H9 (cell line): ENCODE measurements at regions not wholly inside any gene's neighbourhood (a gene's known extent, or its start where the extent isn't known, plus 50 kb on each side); places are given as distances from the start of the nearest gene placed in this dataset.

Experiments used
- DNase-seq: peaks from one replicate; pipeline ENCODE4 v3.0.0-alpha.2; 2017
- H2AFZ ChIP-seq: one replicate; pipeline ENCODE4 v1.6.1; 2013; ENCODE audit warnings: mild to moderate bottlenecking, low read length, control low read depth, moderate library complexity
- H2AK5ac ChIP-seq: 2 replicates; pipeline ENCODE4 v1.6.1; 2013; ENCODE audit warnings: low read length, control low read depth, mixed read lengths; ENCODE audit not compliant: insufficient read length
- H2BK120ac ChIP-seq: one replicate; pipeline ENCODE4 v1.6.1; 2013; ENCODE audit warnings: low read depth, mild to moderate bottlenecking, low read length, control low read depth, inconsistent platforms; ENCODE audit not compliant: poor library complexity, severe bottlenecking
- H2BK12ac ChIP-seq: 2 replicates; pipeline ENCODE4 v1.6.1; 2013; ENCODE audit warnings: low read length, control low read depth, mixed read lengths, low read depth; ENCODE audit not compliant: insufficient read length
- H2BK15ac ChIP-seq: 2 replicates; pipeline ENCODE4 v1.6.1; 2013; ENCODE audit warnings: low read depth, low read length, control low read depth
- H2BK20ac ChIP-seq: one replicate; pipeline ENCODE4 v1.6.1; 2013; ENCODE audit warnings: low read depth, mild to moderate bottlenecking, low read length, control low read depth, inconsistent platforms; ENCODE audit not compliant: poor library complexity, severe bottlenecking
- H2BK5ac ChIP-seq: 2 replicates; pipeline ENCODE4 v1.6.1; 2013; ENCODE audit warnings: low read length, control low read depth, mixed read lengths; ENCODE audit not compliant: insufficient read length
- H3K14ac ChIP-seq: 2 replicates; pipeline ENCODE4 v1.6.1; 2013; ENCODE audit warnings: low read length, control low read depth; ENCODE audit not compliant: insufficient read depth
- H3K18ac ChIP-seq: 2 replicates; pipeline ENCODE4 v1.6.1; 2013; ENCODE audit warnings: low read depth, mild to moderate bottlenecking, mixed read lengths, low read length, control low read depth; ENCODE audit not compliant: insufficient read length
- H3K23ac ChIP-seq: 2 replicates; pipeline ENCODE4 v1.6.1; 2013; ENCODE audit warnings: low read length, control low read depth, mixed read lengths, low read depth; ENCODE audit not compliant: insufficient read length
- H3K23me2 ChIP-seq: 2 replicates; pipeline ENCODE4 v1.6.1; 2013; ENCODE audit warnings: low read depth, mild to moderate bottlenecking, mixed read lengths, low read length, control low read depth; ENCODE audit not compliant: insufficient read length, poor library complexity, severe bottlenecking
- H3K27ac ChIP-seq: 2 replicates; pipeline ENCODE4 v1.5.1; 2013; ENCODE audit warnings: low read length, control low read depth, mixed read lengths, low read depth; ENCODE audit not compliant: insufficient read length
- H3K27me3 ChIP-seq: 2 replicates; pipeline ENCODE4 v1.6.1; 2013; ENCODE audit warnings: low read length, control low read depth, inconsistent platforms; ENCODE audit not compliant: insufficient read depth
- H3K4ac ChIP-seq: 2 replicates; pipeline ENCODE4 v1.6.1; 2013; ENCODE audit warnings: low read depth, mild to moderate bottlenecking, control low read depth, inconsistent platforms, low read length, moderate library complexity
- H3K4me1 ChIP-seq: 2 replicates; pipeline ENCODE4 v1.6.1; 2013; ENCODE audit warnings: low read length, control low read depth, inconsistent platforms; ENCODE audit not compliant: insufficient read depth
- H3K4me2 ChIP-seq: 2 replicates; pipeline ENCODE4 v1.6.1; 2013; ENCODE audit warnings: low read length, control low read depth, mixed read lengths; ENCODE audit not compliant: insufficient read length, insufficient read depth
- H3K56ac ChIP-seq: 2 replicates; pipeline ENCODE4 v1.6.1; 2013; ENCODE audit warnings: low read depth, mild to moderate bottlenecking, mixed read lengths, low read length, control low read depth; ENCODE audit not compliant: insufficient read length
- H3K79me1 ChIP-seq: 2 replicates; pipeline ENCODE4 v1.6.1; 2013; ENCODE audit warnings: low read depth, mild to moderate bottlenecking, moderate library complexity, low read length, control low read depth, inconsistent platforms; ENCODE audit not compliant: insufficient read depth, poor library complexity, severe bottlenecking
- H3K79me2 ChIP-seq: 2 replicates; pipeline ENCODE4 v1.6.1; 2013; ENCODE audit warnings: low read length, control low read depth, inconsistent platforms; ENCODE audit not compliant: insufficient read depth
- H3K9ac ChIP-seq: 2 replicates; pipeline ENCODE4 v1.6.1; 2013; ENCODE audit warnings: low read length, control low read depth, mixed read lengths; ENCODE audit not compliant: insufficient read length; ENCODE audit errors: extremely low read depth
- H3K9me3 ChIP-seq: one replicate; pipeline ENCODE4 v1.6.1; 2013; ENCODE audit warnings: low read depth, low read length, inconsistent platforms; ENCODE audit not compliant: control insufficient read depth
- H3T11ph ChIP-seq: one replicate; pipeline ENCODE4 v1.6.1; 2013; ENCODE audit warnings: mild to moderate bottlenecking, low read length, control low read depth, inconsistent platforms
- H4K20me1 ChIP-seq: one replicate; pipeline ENCODE4 v1.6.1; 2013; ENCODE audit not compliant: control insufficient read depth, insufficient read length, insufficient read depth
- H4K5ac ChIP-seq: 2 replicates; pipeline ENCODE4 v1.6.1; 2013; ENCODE audit warnings: low read depth, mild to moderate bottlenecking, mixed read lengths, low read length, control low read depth; ENCODE audit not compliant: insufficient read length
- H4K8ac ChIP-seq: replicated peaks from 2 replicates; pipeline ENCODE4 v1.6.1; 2013; ENCODE audit warnings: low read length, control low read depth, mixed read lengths, low read depth; ENCODE audit not compliant: insufficient read length
- H4K91ac ChIP-seq: 2 replicates; pipeline ENCODE4 v1.6.1; 2013; ENCODE audit warnings: low read depth, mild to moderate bottlenecking, moderate library complexity, mixed read lengths, low read length, control low read depth; ENCODE audit not compliant: insufficient read length
- H3K27ac Mint-ChIP-seq, 3 experiments: 2 replicates in 2 of 3; 3 replicates in 1 of 3; pipeline ENCODE4 v1.8.0; 2020 to 2021; ENCODE audit warnings: mixed read lengths in 3 of 3, mild to moderate bottlenecking in 1 of 3, moderate library complexity in 1 of 3
- H3K27me3 Mint-ChIP-seq: 2 replicates; pipeline ENCODE4 v1.8.0; 2021; ENCODE audit warnings: low read depth, mild to moderate bottlenecking, moderate library complexity, mixed read lengths
- H3K36me3 Mint-ChIP-seq, 3 experiments: 2 replicates in 2 of 3; 3 replicates in 1 of 3; pipeline ENCODE4 v1.8.0; 2020 to 2021; ENCODE audit warnings: low read depth in 3 of 3, mixed read lengths in 3 of 3; ENCODE audit not compliant: insufficient read depth in 1 of 3
- H3K4me1 Mint-ChIP-seq, 2 experiments: 2 replicates each; pipeline ENCODE4 v1.8.0; 2020; ENCODE audit warnings: mixed read lengths in 2 of 2
- H3K4me3 Mint-ChIP-seq, 2 experiments: 2 replicates in 1 of 2; 3 replicates in 1 of 2; pipeline ENCODE4 v1.8.0; 2020 to 2021; ENCODE audit warnings: mild to moderate bottlenecking in 2 of 2, mixed read lengths in 2 of 2, moderate library complexity in 1 of 2
- H3K9me3 Mint-ChIP-seq, 2 experiments: 2 replicates in 1 of 2; 3 replicates in 1 of 2; pipeline ENCODE4 v1.8.0; 2020; ENCODE audit warnings: mild to moderate bottlenecking in 2 of 2, mixed read lengths in 2 of 2, moderate library complexity in 1 of 2
- WGBS: extraction: QIAGEN DNeasy Blood & Tissue Kit; methylation state at CpG from one replicate; pipeline ENCODE4 v1.1.7; 2013; ENCODE audit warnings: missing lambda C conversion rate, low lambda C conversion rate, mixed read lengths; ENCODE audit not compliant: insufficient read length; ENCODE audit errors: extremely low coverage; 5-methylcytosine and 5-hydroxymethylcytosine counted together
- TF ChIP-seq, protein P1 (sequence below): fragments of 200-600 bp; sonication (generic); conservative IDR thresholded peaks from 3 replicates; pipeline ENCODE4 v1.8.0; 2021; ENCODE audit warnings: antibody characterized with exemption, mild to moderate bottlenecking

DNA sequence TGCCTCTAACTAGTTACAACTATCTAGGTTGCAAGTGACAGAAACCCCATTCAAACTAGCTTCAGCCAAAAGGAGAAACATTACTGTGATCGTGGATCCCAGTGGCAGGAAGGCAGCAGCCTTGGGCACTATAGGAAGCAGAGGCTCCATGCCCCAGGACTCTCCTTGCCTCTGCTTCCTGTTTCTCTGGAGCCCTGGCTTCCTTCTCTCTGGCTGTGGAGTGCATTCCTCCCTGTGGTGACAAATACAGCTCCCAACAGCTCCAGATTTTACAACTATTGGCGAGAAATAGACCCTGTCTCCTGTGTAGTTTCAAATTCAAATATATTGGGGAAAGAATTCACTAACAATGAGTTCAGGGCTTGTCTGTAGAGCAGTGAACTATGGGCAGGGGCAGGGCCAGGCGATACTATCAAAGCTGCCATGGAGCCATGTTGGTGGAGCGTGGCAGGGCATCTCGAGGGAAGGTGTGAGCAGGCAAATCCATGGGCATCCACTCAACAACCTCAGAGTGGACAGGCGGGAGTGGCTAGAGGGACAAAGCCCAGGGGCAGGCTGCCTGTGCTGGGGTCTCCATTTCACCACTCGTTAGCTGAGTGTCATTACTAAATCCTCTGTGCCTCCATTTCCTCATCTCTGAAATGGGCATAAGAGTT lies 189.5 kb downstream of the ERCC6L2 start:
- Histone ChIP-seq H2AK5ac (no peak overlapping the region), H3K79me2 (no peaks in the 10 kb centered on the region), H2BK12ac (no peak overlapping the region), H3K4me2 (no peak overlapping the region), H3K79me1 (no peaks in the 10 kb centered on the region), H3T11ph (no peak overlapping the region), H4K20me1 (no peaks in the 10 kb centered on the region), H2BK15ac (no peak overlapping the region), H3K18ac (no peak overlapping the region), H3K23ac (no peak overlapping the region), H3K23me2 (no peaks in the 10 kb centered on the region), H3K9me3 (no peaks in the 10 kb centered on the region), H4K91ac (no peak overlapping the region), H3K4ac (no peak overlapping the region), H3K4me1 (no peaks in the 10 kb centered on the region), H4K8ac (no peak overlapping the region), H2BK5ac (no peak overlapping the region), H3K9ac (no peak overlapping the region), H3K27ac (no peak overlapping the region), H3K14ac (no peak overlapping the region), H2BK20ac (no peak overlapping the region), H2BK120ac (no peak overlapping the region), H3K56ac (no peak overlapping the region), H2AFZ (no peak overlapping the region), H3K27me3 (no peaks in the 10 kb centered on the region), H4K5ac (no peak overlapping the region)
- Mint-ChIP-seq H3K27me3 (no peaks in the 10 kb centered on the region; the same call in none of the 2 replicates), H3K4me3 (no peak overlapping the region; a peak in 1 of 5 replicates), H3K36me3 (no peaks in the 10 kb centered on the region), H3K4me1 (peaks cover 5 to 17% of the 10 kb centered on the region in 2 experiments), H3K9me3 (no peaks in the 10 kb centered on the region), H3K27ac (no peak overlapping the region; a peak in 1 of 7 replicates)
- TF ChIP-seq, protein P1, sequence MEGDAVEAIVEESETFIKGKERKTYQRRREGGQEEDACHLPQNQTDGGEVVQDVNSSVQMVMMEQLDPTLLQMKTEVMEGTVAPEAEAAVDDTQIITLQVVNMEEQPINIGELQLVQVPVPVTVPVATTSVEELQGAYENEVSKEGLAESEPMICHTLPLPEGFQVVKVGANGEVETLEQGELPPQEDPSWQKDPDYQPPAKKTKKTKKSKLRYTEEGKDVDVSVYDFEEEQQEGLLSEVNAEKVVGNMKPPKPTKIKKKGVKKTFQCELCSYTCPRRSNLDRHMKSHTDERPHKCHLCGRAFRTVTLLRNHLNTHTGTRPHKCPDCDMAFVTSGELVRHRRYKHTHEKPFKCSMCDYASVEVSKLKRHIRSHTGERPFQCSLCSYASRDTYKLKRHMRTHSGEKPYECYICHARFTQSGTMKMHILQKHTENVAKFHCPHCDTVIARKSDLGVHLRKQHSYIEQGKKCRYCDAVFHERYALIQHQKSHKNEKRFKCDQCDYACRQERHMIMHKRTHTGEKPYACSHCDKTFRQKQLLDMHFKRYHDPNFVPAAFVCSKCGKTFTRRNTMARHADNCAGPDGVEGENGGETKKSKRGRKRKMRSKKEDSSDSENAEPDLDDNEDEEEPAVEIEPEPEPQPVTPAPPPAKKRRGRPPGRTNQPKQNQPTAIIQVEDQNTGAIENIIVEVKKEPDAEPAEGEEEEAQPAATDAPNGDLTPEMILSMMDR = no peak
- WGBS = no CpG with 5 or more reads among the region's 7 CpGs
- no peak for DNase-seq
